Activated CD8-positive, alpha-beta memory T cell treated with anti-CD3 and anti-CD28 coated beads for 48 hours (primary cell): ENCODE measurements at regions not wholly inside any gene's neighbourhood (a gene's known extent, or its start where the extent isn't known, plus 50 kb on each side); places are given as distances from the start of the nearest gene placed in this dataset.

Source experiments
- DNase-seq, 3 experiments: peaks; one replicate each; pipeline ENCODE4 v3.0.0-alpha.2; 2020; ENCODE audit warnings: low read depth in 2 of 3, low spot score in 2 of 3

- DNase-seq, result no peak
Observed at GRCh38 chr15:96414875-96415274, 84.4 kb downstream of the NR2F2 start.

GRCh38 chr15:96415513-96416217 is 85.2 kb downstream of the NR2F2 start:
- no peak for DNase-seq

- DNase-seq, result no peak
Observed at GRCh38 chr15:96416218-96416933, 85.9 kb downstream of the NR2F2 start.

GRCh38 chr15:96416934-96417759 is 86.6 kb downstream of the NR2F2 start:
- DNase-seq, result no peak

- DNase-seq, result no peak
Observed at GRCh38 chr15:96417760-96418130, 87.2 kb downstream of the NR2F2 start.

GRCh38 chr15:96418146-96418545 is 87.6 kb downstream of the NR2F2 start:
- DNase-seq, result no peak

- DNase-seq, result no peak
Observed at GRCh38 chr15:96421178-96421601, 90.7 kb downstream of the NR2F2 start.

GRCh38 chr15:96422125-96422524 is 91.6 kb downstream of the NR2F2 start:
- no peak for DNase-seq

GRCh38 chr15:96424674-96425073 is 94.2 kb downstream of the NR2F2 start:
- DNase-seq, result no peak

- DNase-seq, result no peak
Observed at GRCh38 chr15:96428742-96429141, 98.2 kb downstream of the NR2F2 start.

- no peak for DNase-seq
Observed at GRCh38 chr15:96431786-96432185, 101.3 kb downstream of the NR2F2 start.

- DNase-seq, result no peak
Observed at GRCh38 chr15:96435022-96435421, 104.5 kb downstream of the NR2F2 start.

GRCh38 chr15:96435841-96436240 is 105.3 kb downstream of the NR2F2 start:
- DNase-seq, result no peak

- no peak for DNase-seq
Observed at GRCh38 chr15:96440978-96441377, 110.5 kb downstream of the NR2F2 start.

GRCh38 chr15:96442076-96442475 is 111.6 kb downstream of the NR2F2 start:
- DNase-seq, result no peak

GRCh38 chr15:96444865-96445264 is 114.4 kb downstream of the NR2F2 start:
- no peak for DNase-seq

GRCh38 chr15:96448923-96449322 is 118.4 kb downstream of the NR2F2 start:
- DNase-seq, result no peak

- no peak for DNase-seq
Observed at GRCh38 chr15:96457841-96458240, 127.3 kb downstream of the NR2F2 start.

- no peak for DNase-seq
Observed at GRCh38 chr15:96460106-96460505, 129.6 kb downstream of the NR2F2 start.

GRCh38 chr15:96462768-96463750 is 132.6 kb downstream of the NR2F2 start:
- DNase-seq, result no peak
